ENCODE measurements at regions not wholly inside any gene's neighbourhood (a gene's known extent, or its start where the extent isn't known, plus 50 kb on each side); places are given as distances from the start of the nearest gene placed in this dataset.

- TF ChIP-seq POLR2A (IDR thresholded peaks at IDR 0.05; ENCODE audit: extremely low read depth, insufficient read length) (no peak), CTCF (IDR thresholded peaks at IDR 0.05; ENCODE audit: low read depth, low read length) (no peak), MAX (IDR thresholded peaks at IDR 0.05; ENCODE audit: low read depth, low read length) (no peak), MYC (IDR thresholded peaks at IDR 0.05; ENCODE audit: low read depth, low read length) (no peak)
Observed at GRCh38 chr16:26673011-26673410, 393.7 kb upstream of the C16orf82 start.
